CD1c-positive myeloid dendritic cell (primary cell): ENCODE measurements at regions not wholly inside any gene's neighbourhood (a gene's known extent, or its start where the extent isn't known, plus 50 kb on each side); places are given as distances from the start of the nearest gene placed in this dataset.
"Not testable (repeated sequence)": the region's sequence is repeated elsewhere in the genome, so short reads cannot be mapped to it uniquely, and the experiment has no call there.

ENCODE experiments used
- DNase-seq: peaks from one replicate; pipeline ENCODE4 v3.0.0-alpha.2; 2016; ENCODE audit errors: extremely low spot score

- DNase-seq, result no peak
Measured at GRCh38 chr7:106562711-106563366, 98.1 kb downstream of the CCDC71L start.

- DNase-seq, result no peak
Measured at GRCh38 chr7:106561666-106562411, 99.1 kb downstream of the CCDC71L start.

- DNase-seq, result no peak
Measured at GRCh38 chr7:106561151-106561550, 99.8 kb downstream of the CCDC71L start.

- DNase-seq, result no peak
Measured at GRCh38 chr7:106560482-106560881, 100.5 kb downstream of the CCDC71L start.

GRCh38 chr7:106556244-106556643, 104.7 kb downstream of the CCDC71L start:
- DNase-seq, result not testable (repeated sequence)

- not testable (repeated sequence) for DNase-seq
Measured at GRCh38 chr7:106554623-106555022, 106.3 kb downstream of the CCDC71L start.

GRCh38 chr7:106553446-106553836, 107.5 kb downstream of the CCDC71L start:
- no peak for DNase-seq

GRCh38 chr7:106552645-106553445, 108.1 kb downstream of the CCDC71L start:
- DNase-seq, result peak; percentile 94

- DNase-seq, result peak; percentile 51
Measured at GRCh38 chr7:106551936-106552335, 109.0 kb downstream of the CCDC71L start.

GRCh38 chr7:106548491-106548890, 112.5 kb downstream of the CCDC71L start:
- no peak for DNase-seq

GRCh38 chr7:106545275-106545674, 115.7 kb downstream of the CCDC71L start:
- DNase-seq, result no peak

GRCh38 chr7:106543221-106543757, 117.7 kb downstream of the CCDC71L start:
- no peak for DNase-seq

GRCh38 chr7:106542550-106543220, 118.3 kb downstream of the CCDC71L start:
- peak; percentile 61 for DNase-seq

- no peak for DNase-seq
Measured at GRCh38 chr7:106538638-106539037, 122.3 kb downstream of the CCDC71L start.

- DNase-seq, result no peak
Measured at GRCh38 chr7:106537119-106537518, 123.8 kb downstream of the CCDC71L start.

GRCh38 chr7:106536079-106536478, 124.9 kb downstream of the CCDC71L start:
- DNase-seq, result no peak

- DNase-seq, result no peak
Measured at GRCh38 chr7:106535234-106535932, 125.6 kb downstream of the CCDC71L start.

GRCh38 chr7:106534271-106534846, 126.6 kb downstream of the CCDC71L start:
- DNase-seq, result no peak

- not testable (repeated sequence) for DNase-seq
Measured at GRCh38 chr7:106530183-106530582, 130.8 kb downstream of the CCDC71L start.

GRCh38 chr7:106526617-106527016, 134.3 kb downstream of the CCDC71L start:
- not testable (repeated sequence) for DNase-seq

GRCh38 chr7:106524690-106525059, 136.3 kb downstream of the CCDC71L start:
- no peak for DNase-seq
